ENCODE measurements at regions not wholly inside any gene's neighbourhood (a gene's known extent, or its start where the extent isn't known, plus 50 kb on each side); places are given as distances from the start of the nearest gene placed in this dataset.

DNA sequence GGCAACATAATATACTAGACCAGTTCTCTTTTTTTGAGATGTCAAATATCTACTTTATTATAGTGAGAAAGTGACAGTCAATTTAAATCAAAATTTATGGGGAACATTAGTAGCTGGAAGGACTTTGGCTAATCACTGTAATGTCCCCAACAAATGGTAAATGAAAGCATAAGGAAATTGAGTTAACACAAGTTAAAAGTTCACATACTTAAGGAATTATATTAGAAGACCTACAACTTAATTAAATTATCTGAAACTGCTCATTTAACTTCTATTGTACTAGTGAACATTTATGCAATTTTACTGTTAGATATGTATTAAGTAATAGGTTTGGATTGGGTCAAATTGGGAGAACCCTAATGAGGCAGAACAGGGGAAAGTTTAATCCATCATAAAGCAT lies 160.3 kb upstream of the TENM3 start:
- no peak overlapping the region for H3K4me3 ChIP-seq (ENCODE audit: low read length)
- DNase-seq (ENCODE audit: low read depth) = no peak
- TF ChIP-seq, protein P1, sequence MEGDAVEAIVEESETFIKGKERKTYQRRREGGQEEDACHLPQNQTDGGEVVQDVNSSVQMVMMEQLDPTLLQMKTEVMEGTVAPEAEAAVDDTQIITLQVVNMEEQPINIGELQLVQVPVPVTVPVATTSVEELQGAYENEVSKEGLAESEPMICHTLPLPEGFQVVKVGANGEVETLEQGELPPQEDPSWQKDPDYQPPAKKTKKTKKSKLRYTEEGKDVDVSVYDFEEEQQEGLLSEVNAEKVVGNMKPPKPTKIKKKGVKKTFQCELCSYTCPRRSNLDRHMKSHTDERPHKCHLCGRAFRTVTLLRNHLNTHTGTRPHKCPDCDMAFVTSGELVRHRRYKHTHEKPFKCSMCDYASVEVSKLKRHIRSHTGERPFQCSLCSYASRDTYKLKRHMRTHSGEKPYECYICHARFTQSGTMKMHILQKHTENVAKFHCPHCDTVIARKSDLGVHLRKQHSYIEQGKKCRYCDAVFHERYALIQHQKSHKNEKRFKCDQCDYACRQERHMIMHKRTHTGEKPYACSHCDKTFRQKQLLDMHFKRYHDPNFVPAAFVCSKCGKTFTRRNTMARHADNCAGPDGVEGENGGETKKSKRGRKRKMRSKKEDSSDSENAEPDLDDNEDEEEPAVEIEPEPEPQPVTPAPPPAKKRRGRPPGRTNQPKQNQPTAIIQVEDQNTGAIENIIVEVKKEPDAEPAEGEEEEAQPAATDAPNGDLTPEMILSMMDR (conservative IDR thresholded peaks at IDR 0.05; ENCODE audit: low read depth, low read length) = no peak

DNA sequence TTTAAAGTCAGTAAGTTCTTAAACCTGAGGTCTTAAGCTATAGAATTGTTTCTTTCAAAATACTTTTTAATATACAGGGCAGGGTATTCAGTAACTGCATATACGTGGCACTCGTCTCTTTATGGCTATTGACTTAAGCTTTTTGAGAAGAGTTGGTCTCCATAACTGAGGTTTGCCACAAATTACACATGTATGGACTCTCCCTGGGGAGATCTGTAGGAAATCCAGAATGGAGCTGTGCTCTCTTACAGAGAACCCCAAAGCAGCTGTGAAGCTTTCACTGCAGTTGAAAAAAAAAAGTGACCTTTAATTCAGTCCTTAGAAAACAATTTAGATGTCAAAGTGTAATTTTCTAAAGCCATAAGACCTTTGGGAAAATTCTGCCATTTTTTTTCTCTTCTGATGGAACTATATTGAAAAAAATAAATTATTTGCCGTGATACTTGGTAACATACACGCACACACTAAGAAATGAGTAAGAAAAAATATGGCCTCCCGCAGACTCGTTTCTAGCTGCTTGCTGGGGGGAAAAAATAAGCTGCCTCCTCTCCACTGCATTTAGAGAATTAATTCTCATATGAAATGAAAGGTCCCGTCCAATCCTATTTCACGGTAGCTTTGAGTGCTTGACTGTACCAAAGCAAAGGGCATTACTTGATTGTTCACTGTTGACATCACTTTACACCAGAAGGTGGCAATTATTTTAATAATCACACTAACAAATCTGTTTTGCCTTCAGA lies 159.4 kb upstream of the TENM3 start:
- no peak for DNase-seq (ENCODE audit: low read depth)
- no peak overlapping the region for H3K4me3 ChIP-seq (ENCODE audit: low read length)
- TF ChIP-seq, protein P1 (conservative IDR thresholded peaks at IDR 0.05; ENCODE audit: low read depth, low read length) = no peak

DNA sequence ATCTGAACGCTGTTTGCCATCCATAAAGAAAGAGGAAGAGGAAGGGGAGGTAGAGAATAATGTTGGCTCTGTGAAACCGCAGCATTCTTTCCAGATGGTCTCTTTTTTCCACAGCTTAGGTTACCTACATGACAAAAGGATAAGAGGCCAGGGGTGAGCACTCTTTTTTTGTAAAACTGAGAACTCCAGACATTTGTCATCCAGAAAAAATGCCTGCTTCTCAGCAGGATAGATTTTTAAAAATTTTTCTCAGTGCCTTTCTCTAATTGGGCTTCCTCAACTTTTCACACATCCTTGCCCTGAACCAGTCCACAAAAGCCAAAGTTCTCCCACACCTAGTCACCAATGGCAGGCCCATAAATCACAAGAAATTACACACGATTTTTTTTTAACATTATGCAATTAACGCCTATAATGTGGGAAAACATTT lies 158.1 kb upstream of the TENM3 start:
- DNase-seq (ENCODE audit: low read depth) = no peak
- H3K4me3 ChIP-seq (ENCODE audit: low read length) = no peak overlapping the region
- TF ChIP-seq, protein P1 (conservative IDR thresholded peaks at IDR 0.05; ENCODE audit: low read depth, low read length) = no peak

DNA sequence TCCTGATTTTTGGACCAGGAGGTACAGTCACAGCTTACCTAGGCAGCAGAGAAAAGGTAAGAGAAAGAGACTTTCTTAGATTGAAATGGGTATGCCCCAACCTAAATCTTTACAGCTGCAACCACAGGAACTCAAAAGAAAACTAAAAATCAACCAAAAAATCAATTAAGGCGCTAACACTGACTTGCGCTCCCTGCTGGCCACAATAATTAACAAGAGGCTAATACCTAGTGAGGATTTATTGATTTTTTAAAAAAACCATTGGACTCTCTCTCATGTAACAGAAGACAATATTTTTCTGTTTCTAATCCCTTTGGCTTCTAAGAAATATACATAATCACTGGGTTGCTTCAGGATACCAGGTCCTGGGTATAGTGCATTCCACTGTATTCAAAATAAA lies 153.9 kb upstream of the TENM3 start:
- TF ChIP-seq, protein P1 (conservative IDR thresholded peaks at IDR 0.05; ENCODE audit: low read depth, low read length) = peak; percentile 23
- H3K4me3 ChIP-seq (ENCODE audit: low read length) = no peak overlapping the region
- DNase-seq (ENCODE audit: low read depth) = no peak

DNA sequence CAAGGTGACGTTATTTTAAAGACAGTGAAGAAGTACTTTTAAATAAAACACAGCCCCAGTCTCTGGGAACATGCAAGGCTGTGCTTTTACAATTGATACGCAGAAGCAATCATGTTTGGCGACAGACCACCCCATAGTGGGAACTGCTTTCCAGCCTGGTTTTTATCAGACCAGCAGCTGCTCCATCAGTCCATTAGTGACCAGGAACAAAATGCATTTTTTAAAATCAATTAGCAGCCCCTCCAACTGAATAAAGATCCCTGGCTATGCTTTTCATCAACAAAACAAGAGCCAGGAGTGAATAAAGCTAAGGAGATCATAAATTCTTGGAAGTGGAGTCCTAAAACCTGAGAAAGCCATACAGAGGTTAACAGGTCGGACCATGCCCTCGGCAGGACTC lies 153.0 kb upstream of the TENM3 start:
- H3K4me3 ChIP-seq (ENCODE audit: low read length) = no peak overlapping the region
- DNase-seq (ENCODE audit: low read depth) = no peak
- TF ChIP-seq, protein P1 (conservative IDR thresholded peaks at IDR 0.05; ENCODE audit: low read depth, low read length) = no peak

DNA sequence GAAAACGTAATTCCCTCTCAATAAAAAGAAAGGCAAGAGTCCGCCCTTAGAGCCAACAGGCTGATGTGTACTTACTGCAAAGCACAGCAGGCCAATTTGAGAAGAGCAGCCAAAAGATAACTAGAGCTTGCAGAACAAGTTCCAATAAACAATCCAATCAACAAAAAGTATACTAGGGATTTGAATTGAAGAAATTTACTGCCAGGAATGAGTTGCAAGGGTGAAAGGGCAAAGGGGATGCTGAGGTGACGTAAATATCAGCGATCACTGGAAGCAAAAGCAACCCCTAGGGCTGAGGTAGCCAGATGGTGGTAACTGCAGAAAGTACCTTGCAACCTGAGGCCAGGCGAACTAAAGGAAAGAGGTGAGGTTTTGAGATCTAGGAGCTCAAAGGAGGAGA lies 152.1 kb upstream of the TENM3 start:
- no peak for DNase-seq (ENCODE audit: low read depth)
- TF ChIP-seq, protein P1 (conservative IDR thresholded peaks at IDR 0.05; ENCODE audit: low read depth, low read length) = no peak
- H3K4me3 ChIP-seq (ENCODE audit: low read length) = no peak overlapping the region

DNA sequence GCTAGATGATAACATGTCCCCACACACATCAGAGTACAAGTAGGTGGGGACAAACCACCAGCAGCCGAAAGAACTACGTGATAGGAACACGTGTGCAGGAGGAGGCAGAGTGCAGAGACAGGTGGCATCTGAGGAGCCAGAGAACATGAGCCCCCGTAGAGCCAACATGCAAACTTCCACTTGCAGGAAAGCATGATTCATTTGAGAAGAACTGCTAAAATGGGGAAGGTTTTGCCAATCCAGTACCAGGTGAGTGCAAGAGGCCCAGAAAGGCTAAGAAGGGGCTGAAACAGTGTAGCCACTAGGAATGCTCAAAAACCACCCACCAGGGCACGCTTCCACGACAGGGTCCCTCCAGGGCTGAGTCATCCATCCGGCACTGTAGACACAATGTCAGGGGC lies 149.8 kb upstream of the TENM3 start:
- no peak for DNase-seq (ENCODE audit: low read depth)
- H3K4me3 ChIP-seq (ENCODE audit: low read length) = no peak overlapping the region
- TF ChIP-seq, protein P1 (conservative IDR thresholded peaks at IDR 0.05; ENCODE audit: low read depth, low read length) = no peak

All from retinal pigment epithelial cell (primary cell).